Left ventricle myocardium inferior (tissue), 1 donor: ENCODE measurements at regions not wholly inside any gene's neighbourhood (a gene's known extent, or its start where the extent isn't known, plus 50 kb on each side); places are given as distances from the start of the nearest gene placed in this dataset.
"Not testable (repeated sequence)": the region's sequence is repeated elsewhere in the genome, so short reads cannot be mapped to it uniquely, and the experiment has no call there.

ENCODE experiments used
- DNase-seq: peaks from one replicate; pipeline ENCODE4 v3.0.0-alpha.2; 2020
- H3K27ac ChIP-seq: fragments of 200-600 bp; replicated peaks from 2 replicates; pipeline ENCODE4 v1.8.0; 2021
- H3K27me3 ChIP-seq: fragments of 200-600 bp; 2 replicates; pipeline ENCODE4 v1.8.0; 2021; ENCODE audit warnings: low read depth
- H3K36me3 ChIP-seq: fragments of 200-600 bp; 2 replicates; pipeline ENCODE4 v1.8.0; 2021
- H3K4me1 ChIP-seq: fragments of 200-600 bp; 2 replicates; pipeline ENCODE4 v1.8.0; 2021
- H3K4me3 ChIP-seq: fragments of 200-600 bp; 2 replicates; pipeline ENCODE4 v1.8.0; 2021; ENCODE audit warnings: mild to moderate bottlenecking, moderate library complexity
- H3K9me3 ChIP-seq: fragments of 200-600 bp; replicated peaks from 2 replicates; pipeline ENCODE4 v1.8.0; 2021
- intact Hi-C: fragments of 100-400 bp; cut with micrococcal nuclease; formaldehyde crosslinking; loops from one replicate; pipeline ENCODE4 v1.11.0; 2022
- TF ChIP-seq, protein P1 (sequence below): fragments of 200-600 bp; IDR thresholded peaks from 2 replicates; pipeline ENCODE4 v1.8.0; 2021; ENCODE audit warnings: antibody characterized with exemption, mild to moderate bottlenecking, borderline replicate concordance
- donor health status: DM: no; HTN: yes; CAD: no; lungs with severe emphysema.

DNA sequence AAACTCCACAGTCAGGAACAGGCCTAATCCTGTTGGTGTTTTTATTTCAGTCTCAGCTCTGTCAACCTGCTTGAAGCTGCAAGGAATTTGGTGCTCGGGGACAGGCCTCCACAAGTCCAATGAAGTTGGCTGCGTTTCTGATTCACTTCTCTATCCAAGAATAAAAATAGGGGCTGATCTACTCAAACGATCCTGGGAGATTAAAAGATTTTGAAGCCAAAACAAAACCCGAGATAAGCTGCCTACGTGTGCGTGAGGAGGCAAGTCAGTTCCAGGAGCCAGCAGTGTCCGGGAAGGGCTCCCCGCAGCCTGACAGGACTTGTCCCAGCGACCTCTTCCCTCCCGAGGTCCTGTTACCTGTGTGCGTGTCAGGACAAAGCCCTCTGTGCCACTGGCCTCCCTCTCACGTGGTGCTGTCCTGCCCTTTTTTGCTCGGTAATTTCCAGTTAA, 98.0 kb downstream of the ETS2 start:
- no peak for DNase-seq
- Histone ChIP-seq H3K27me3 (no peaks in the 10 kb centered on the region), H3K36me3 (no peaks in the 10 kb centered on the region), H3K27ac (peak overlapping the region; percentile 71), H3K4me1 (peaks cover 39% of the 10 kb centered on the region), H3K4me3 (no peak overlapping the region), H3K9me3 (peaks cover 8% of the 10 kb centered on the region)
- intact Hi-C loops, result loop anchor here (10.0 kb wide), 2 partner anchors 59 to 99 kb away; partner anchors contain the start of gene ETS2
- TF ChIP-seq, protein P1, sequence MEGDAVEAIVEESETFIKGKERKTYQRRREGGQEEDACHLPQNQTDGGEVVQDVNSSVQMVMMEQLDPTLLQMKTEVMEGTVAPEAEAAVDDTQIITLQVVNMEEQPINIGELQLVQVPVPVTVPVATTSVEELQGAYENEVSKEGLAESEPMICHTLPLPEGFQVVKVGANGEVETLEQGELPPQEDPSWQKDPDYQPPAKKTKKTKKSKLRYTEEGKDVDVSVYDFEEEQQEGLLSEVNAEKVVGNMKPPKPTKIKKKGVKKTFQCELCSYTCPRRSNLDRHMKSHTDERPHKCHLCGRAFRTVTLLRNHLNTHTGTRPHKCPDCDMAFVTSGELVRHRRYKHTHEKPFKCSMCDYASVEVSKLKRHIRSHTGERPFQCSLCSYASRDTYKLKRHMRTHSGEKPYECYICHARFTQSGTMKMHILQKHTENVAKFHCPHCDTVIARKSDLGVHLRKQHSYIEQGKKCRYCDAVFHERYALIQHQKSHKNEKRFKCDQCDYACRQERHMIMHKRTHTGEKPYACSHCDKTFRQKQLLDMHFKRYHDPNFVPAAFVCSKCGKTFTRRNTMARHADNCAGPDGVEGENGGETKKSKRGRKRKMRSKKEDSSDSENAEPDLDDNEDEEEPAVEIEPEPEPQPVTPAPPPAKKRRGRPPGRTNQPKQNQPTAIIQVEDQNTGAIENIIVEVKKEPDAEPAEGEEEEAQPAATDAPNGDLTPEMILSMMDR, result no peak

DNA sequence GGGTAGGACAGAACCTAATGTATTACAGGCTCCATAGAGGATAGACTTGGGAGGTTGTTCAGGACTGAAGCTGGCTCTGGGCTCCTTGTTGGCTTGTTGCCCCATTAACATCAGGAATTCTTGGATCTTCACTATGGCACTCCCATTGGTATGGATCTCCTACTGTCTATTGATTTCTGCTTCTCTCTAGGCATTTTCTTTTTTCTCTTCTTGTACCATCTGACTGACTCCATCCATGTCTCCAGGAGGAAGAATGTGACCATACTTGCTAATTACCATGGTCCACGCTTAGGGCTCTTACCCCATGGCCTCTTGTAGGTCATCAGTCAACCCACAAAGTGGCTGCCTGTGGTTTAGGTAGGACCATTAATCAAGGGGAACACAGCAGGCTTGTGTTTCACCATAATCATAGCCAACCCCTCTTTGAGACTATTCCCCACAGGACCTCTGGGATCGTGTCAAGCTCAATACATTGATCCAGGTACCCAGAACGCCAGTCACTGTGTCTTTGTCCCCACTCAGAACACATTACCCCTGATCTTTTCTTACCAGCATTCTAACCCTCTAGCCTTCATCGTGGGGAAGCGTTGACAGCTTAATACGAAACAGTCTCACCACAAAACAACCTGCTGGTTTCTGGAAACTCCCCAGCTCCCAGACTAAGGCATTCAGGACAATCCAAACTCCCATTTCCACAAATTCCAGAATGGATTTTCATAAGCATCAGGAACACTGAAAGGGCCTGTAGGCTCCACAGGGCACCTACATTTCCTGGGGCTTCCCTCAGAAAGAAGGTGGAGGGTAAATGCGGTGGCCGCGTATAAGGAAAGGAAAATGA, 97.1 kb downstream of the ETS2 start:
- Histone ChIP-seq H3K4me1 (peaks cover 35% of the 10 kb centered on the region), H3K27me3 (no peaks in the 10 kb centered on the region), H3K9me3 (peaks cover 8% of the 10 kb centered on the region), H3K27ac (peak overlapping the region; percentile 71), H3K36me3 (no peaks in the 10 kb centered on the region), H3K4me3 (no peak overlapping the region)
- no peak for DNase-seq
- intact Hi-C loops, result loop anchor here (10.0 kb wide), 2 partner anchors 58 to 98 kb away; partner anchors contain the start of gene ETS2
- TF ChIP-seq, protein P1, result no peak

DNA sequence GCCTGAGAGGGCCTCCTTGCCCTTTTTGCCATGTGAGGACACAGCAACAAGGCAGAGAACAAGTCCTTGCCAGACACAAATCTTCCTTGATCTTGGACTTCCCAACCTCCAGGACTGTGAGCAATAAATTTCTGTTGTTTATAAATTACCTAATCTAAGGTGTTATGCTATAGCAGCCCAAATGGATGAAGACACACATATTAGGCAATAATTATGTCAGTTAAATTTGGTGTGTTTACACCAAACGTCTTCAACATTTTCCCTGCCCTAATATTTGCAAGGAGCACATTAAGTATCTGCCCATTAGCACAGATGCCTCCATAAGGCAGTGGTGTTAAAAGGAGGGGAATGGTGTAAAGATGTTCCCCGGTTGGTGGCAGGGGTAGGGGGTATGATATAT, 94.8 kb downstream of the ETS2 start:
- H3K27ac ChIP-seq, result no peak overlapping the region
- H3K4me3 ChIP-seq, result no peak overlapping the region
- no peak for DNase-seq
- peaks cover 28% of the 10 kb centered on the region for H3K4me1 ChIP-seq
- H3K36me3 ChIP-seq, result no peaks in the 10 kb centered on the region
- TF ChIP-seq, protein P1, result no peak
- H3K27me3 ChIP-seq, result no peaks in the 10 kb centered on the region
- intact Hi-C loops, result loop anchor here (10.0 kb wide), 2 partner anchors 56 to 96 kb away; partner anchors contain the start of gene ETS2
- peaks cover 8% of the 10 kb centered on the region for H3K9me3 ChIP-seq

DNA sequence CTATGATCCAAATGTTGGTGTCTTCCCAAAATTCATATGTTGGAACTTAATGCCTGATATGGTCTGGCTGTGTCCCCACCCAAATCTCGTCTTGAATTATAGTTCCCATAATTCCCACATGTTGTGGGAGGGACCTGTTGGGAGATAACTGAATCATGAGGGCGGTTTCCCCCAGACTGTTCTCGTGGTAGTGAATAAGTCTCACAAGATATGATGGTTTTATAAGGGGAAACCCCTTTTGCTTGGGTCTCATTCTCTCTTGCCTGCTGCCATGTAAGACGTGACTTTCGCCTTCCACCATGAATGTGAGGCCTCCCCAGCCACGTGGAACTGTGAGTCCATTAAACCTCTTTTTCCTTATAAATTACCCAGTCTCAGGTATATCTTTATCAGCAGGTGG, 94.3 kb downstream of the ETS2 start:
- not testable (repeated sequence) for H3K27ac ChIP-seq, H3K27me3 ChIP-seq, H3K9me3 ChIP-seq, H3K36me3 ChIP-seq, DNase-seq, H3K4me3 ChIP-seq
- peaks cover 28% of the 10 kb centered on the region for H3K4me1 ChIP-seq
- intact Hi-C loops, result loop anchor here (10.0 kb wide), 2 partner anchors 55 to 95 kb away; partner anchors contain the start of gene ETS2

DNA sequence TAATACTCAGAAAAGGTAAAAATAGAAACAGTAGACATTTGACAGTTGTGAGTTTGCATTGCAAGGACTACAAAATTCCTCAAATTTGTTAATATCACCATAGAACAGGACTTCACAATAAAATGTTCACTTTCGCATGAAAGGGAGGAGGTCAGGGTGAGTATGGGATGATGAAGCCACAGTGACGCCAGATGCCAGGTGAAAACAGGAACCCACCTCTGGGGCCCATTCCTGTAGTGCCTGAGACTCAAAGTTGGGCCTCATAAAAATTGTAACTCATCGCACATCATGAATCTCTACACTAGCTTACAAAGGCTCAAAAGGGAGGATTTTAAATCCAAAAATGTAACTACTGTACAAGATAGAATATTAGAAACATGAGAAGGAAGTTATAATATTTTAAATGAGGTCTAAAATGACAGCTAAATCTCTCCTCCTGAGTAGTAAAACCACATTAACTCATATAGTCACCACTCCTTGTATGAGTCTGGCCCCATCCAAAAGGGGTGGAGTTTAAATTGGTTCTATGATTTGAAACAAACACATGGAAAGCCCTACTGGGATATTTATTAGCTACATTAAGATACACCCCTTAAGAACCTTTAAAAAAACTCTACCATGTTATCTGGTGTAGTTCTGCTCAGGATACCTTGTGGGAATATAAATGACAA, 93.7 kb downstream of the ETS2 start:
- intact Hi-C loops, result no loop called here

More for the DNA sequence above, 93.7 kb downstream of the ETS2 start:
- DNase-seq, result no peak
- Histone ChIP-seq H3K4me1 (peaks cover 26% of the 10 kb centered on the region), H3K36me3 (no peaks in the 10 kb centered on the region), H3K9me3 (peaks cover 8% of the 10 kb centered on the region), H3K27ac (no peak overlapping the region), H3K4me3 (no peak overlapping the region), H3K27me3 (no peaks in the 10 kb centered on the region)
- TF ChIP-seq, protein P1, result no peak
